Fibroblast of villous mesenchyme (primary cell): ENCODE measurements at regions not wholly inside any gene's neighbourhood (a gene's known extent, or its start where the extent isn't known, plus 50 kb on each side); places are given as distances from the start of the nearest gene placed in this dataset.

Source experiments
- DNase-seq: peaks from one replicate; pipeline ENCODE4 v3.0.0-alpha.2; 2010; ENCODE audit warnings: low read depth
- H3K4me3 ChIP-seq: 2 replicates; pipeline ENCODE4 v1.5.1; 2011; ENCODE audit warnings: low read depth, mild to moderate bottlenecking, low read length
- CTCF ChIP-seq: IDR thresholded peaks from 2 replicates; pipeline ENCODE4 v1.5.1; 2012; ENCODE audit warnings: low read depth, mild to moderate bottlenecking, low read length; ENCODE audit not compliant: insufficient read depth

GRCh38 chr9:29875547-29875946 lies 2302.3 kb upstream of the C9orf72 start:
- no peak for DNase-seq
- no peak for TF ChIP-seq CTCF
- H3K4me3 ChIP-seq: no peak overlapping the region

- no peak overlapping the region for H3K4me3 ChIP-seq
- DNase-seq: no peak
- no peak for TF ChIP-seq CTCF
Measured at GRCh38 chr9:29882767-29883166, 2309.5 kb upstream of the C9orf72 start.

- no peak for DNase-seq
- no peak overlapping the region for H3K4me3 ChIP-seq
- no peak for TF ChIP-seq CTCF
Measured at GRCh38 chr9:29906065-29906464, 2332.8 kb upstream of the C9orf72 start.

GRCh38 chr9:29928072-29928471 lies 2354.8 kb upstream of the C9orf72 start:
- TF ChIP-seq CTCF: no peak
- no peak overlapping the region for H3K4me3 ChIP-seq
- no peak for DNase-seq

GRCh38 chr9:29939559-29939958 lies 2366.3 kb upstream of the C9orf72 start:
- no peak overlapping the region for H3K4me3 ChIP-seq
- no peak for TF ChIP-seq CTCF
- DNase-seq: no peak

GRCh38 chr9:29945012-29945411 lies 2371.7 kb upstream of the C9orf72 start:
- DNase-seq: peak; percentile 2
- H3K4me3 ChIP-seq: no peak overlapping the region
- no peak for TF ChIP-seq CTCF

GRCh38 chr9:29958469-29958868 lies 2385.2 kb upstream of the C9orf72 start:
- no peak overlapping the region for H3K4me3 ChIP-seq
- no peak for TF ChIP-seq CTCF
- DNase-seq: no peak
